GM19043 (cell line): ENCODE measurements at regions not wholly inside any gene's neighbourhood (a gene's known extent, or its start where the extent isn't known, plus 50 kb on each side); places are given as distances from the start of the nearest gene placed in this dataset.

Source experiments
- ATAC-seq: cut with Tn5 transposase; IDR thresholded peaks from one replicate; pipeline ENCODE4 v1.9.1; 2021; ENCODE audit warnings: low read depth; ENCODE audit not compliant: unreplicated experiment

- no peak for ATAC-seq
Observed at GRCh38 chr14:58805605-58806409, 168.0 kb downstream of the DACT1 start.

DNA sequence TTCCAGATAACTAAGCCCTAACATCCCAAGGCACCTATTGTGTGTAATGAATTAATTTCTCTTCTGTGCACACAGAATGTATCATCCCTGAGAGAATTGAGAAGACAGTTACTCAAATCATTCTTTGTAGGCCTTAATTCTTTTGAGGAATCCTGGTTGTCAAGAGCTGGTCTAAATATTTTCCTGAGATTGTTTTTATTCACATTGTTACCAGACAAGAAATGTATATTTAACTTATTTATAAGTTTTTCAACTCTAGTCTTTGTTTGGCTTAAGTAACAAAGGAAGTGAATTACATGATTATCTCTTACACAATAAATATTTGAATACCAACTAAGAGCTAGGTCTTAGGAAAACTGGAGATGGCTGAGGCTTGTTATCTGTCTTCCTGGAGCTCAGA lies 169.4 kb downstream of the DACT1 start:
- ATAC-seq, result no peak

- ATAC-seq, result no peak
Observed at GRCh38 chr14:58808828-58809227, 171.1 kb downstream of the DACT1 start.

DNA sequence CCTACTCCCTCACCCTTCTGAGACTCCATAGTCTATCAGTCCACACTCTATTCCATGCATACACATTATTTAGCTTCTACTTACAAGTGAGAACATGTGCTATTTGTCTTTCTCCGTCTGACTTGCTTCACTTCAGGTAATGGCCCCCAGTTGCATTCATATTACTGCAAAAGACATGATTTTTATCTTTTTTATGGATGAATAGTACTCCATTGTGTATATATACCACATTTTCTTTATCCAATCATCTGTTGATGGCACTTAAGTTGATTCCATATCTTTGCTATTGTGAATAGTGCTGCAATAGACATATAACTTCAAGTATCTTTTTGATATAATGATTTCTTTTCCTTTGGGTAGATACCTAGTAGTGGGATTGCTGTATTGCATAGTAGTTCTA lies 171.8 kb downstream of the DACT1 start:
- ATAC-seq, result no peak

- ATAC-seq, result peak; percentile 93
Observed at GRCh38 chr14:58812050-58812910, 174.5 kb downstream of the DACT1 start.

GRCh38 chr14:58813745-58814144 lies 176.0 kb downstream of the DACT1 start:
- no peak for ATAC-seq

DNA sequence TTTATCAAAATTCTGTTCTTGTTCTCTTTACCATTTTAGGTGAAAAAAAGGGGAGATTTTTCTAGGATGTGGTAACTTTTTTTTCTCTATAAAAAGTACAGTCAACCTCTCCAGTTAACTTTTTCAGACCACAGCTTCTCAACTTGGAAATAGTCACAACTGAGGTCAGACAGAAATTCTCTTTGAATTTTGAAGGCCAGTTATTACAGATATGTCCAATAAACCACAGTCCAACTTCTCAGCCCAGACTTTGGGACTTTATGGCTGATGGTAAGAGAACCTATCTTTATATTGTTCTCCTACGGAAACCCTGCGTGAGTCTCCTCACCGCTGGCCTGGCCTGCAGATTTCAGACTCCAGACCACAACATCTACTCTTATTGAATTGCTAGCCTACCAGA lies 176.7 kb downstream of the DACT1 start:
- no peak for ATAC-seq

- ATAC-seq, result no peak
Observed at GRCh38 chr14:58815161-58815701, 177.5 kb downstream of the DACT1 start.

DNA sequence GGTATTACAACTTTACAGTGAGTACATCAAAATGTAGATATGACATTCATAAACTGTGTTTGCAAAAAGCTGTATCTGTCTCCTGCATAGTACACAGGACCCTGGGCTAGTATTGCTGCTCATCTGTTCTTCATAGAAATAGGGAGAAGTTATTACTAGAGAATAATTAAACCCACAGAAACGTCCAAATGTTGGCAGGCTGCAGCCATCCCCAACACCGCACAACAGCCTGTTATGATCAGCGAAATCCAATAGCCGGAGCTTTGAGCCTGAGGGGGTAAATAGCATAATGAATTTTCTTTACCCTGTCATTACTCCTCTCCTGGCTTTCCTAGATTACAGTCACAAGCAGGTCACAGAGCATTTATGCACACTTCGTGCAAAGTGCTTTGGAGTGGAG lies 178.0 kb downstream of the DACT1 start:
- no peak for ATAC-seq

- ATAC-seq, result no peak
Observed at GRCh38 chr14:58816416-58817115, 178.8 kb downstream of the DACT1 start.

DNA sequence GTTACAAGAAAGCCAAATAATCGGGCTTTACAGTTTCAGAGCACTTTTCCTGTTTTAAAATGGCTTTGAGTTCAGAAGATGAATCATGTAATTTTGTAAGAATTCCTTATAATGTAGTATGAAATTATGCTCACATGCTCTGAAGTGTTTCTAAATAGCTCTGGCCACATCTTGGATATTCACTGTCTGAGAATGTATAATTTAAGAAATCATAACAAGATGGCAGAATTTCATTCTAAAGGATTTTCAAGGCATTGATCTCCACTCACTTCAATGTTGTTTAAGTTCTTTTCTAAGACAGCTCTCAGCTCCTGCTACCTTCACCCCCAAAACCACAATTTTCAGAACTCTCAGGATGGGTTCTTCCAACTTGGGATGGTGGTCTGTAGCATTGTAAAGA lies 180.1 kb downstream of the DACT1 start:
- ATAC-seq, result no peak

DNA sequence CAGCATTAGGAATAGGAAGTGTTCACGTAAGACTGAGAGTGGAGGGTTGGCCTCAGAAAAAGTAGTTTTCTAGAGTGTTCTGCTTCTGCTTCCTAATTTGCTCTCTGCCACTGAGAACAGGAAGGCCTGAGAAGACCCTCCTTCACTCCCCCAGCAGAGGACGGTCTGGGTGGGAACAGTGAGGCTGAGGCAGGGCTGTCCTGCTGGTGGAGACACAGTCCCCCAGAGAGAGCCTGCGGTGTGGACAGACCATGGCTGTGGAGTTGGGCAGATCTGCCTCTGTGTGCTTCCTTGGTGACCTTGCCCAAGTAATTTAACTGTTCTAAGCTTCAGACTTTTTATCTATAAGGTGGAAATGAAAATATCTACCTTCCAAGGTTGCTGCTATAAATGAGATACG lies 182.3 kb downstream of the DACT1 start:
- ATAC-seq, result no peak

- ATAC-seq, result no peak
Observed at GRCh38 chr14:58821421-58821820, 183.7 kb downstream of the DACT1 start.

- ATAC-seq, result no peak
Observed at GRCh38 chr14:58822856-58823255, 185.1 kb downstream of the DACT1 start.

GRCh38 chr14:58823312-58823711 lies 185.6 kb downstream of the DACT1 start:
- no peak for ATAC-seq

- ATAC-seq, result no peak
Observed at GRCh38 chr14:58824106-58824505, 186.3 kb downstream of the DACT1 start.

- ATAC-seq, result no peak
Observed at GRCh38 chr14:58824796-58825195, 187.0 kb downstream of the DACT1 start.

- no peak for ATAC-seq
Observed at GRCh38 chr14:58825606-58826005, 187.8 kb downstream of the DACT1 start.

- no peak for ATAC-seq
Observed at GRCh38 chr14:58826845-58827686, 189.3 kb downstream of the DACT1 start.

DNA sequence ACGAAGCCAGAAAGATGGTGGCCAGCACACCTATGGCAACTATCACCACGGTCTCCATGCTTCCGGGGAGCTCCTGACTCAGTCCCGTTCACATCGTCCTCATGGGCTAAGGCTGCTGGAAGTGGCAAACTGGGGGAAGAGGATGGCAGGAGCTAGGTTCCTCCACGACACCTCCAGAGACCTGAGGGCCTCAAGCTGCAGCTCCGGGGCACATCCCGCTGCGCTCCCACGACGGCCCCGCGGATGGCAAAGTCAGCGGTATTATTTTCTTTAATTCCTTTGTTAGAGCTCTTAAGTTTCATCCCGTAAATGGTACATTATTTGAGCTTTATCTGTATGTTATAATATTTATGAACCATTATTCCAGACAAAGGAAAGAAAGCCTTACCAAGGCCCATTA lies 190.5 kb downstream of the DACT1 start:
- ATAC-seq, result no peak
